SK-N-SH (cell line): ENCODE measurements at regions not wholly inside any gene's neighbourhood (a gene's known extent, or its start where the extent isn't known, plus 50 kb on each side); places are given as distances from the start of the nearest gene placed in this dataset.

Experiments
- CTCF ChIA-PET: fragments of 300-600, 350-600 bp; formaldehyde crosslinking; extraction: SDS; loops from one replicate; lab custom pipeline; 2021; lab: Yijun Ruan, JAX
- POLR2A ChIA-PET: fragments of 350-600 bp; sonication (Branson Sonifier 250); formaldehyde crosslinking; extraction: SDS; loops from one replicate; lab custom pipeline; 2020; ENCODE audit warnings: antibody characterized with exemption, inconsistent platforms; lab: Yijun Ruan, JAX
- DNase-seq: peaks from one replicate; pipeline ENCODE4 v3.0.0; 2012
- H2AFZ ChIP-seq: fragments of 200-600 bp; sonication (generic); 2 replicates; pipeline ENCODE4 v1.8.1; 2016; ENCODE audit warnings: antibody characterized with exemption, mild to moderate bottlenecking, low read depth
- H3F3A ChIP-seq: fragments of 200-600 bp; sonication (generic); replicated peaks from 2 replicates; pipeline ENCODE3; 2016; ENCODE audit warnings: antibody characterized with exemption, mild to moderate bottlenecking; ENCODE audit not compliant: insufficient read depth
- H3K27ac ChIP-seq, 2 experiments: fragments of 200-500 bp in 1 of 2; fragments of 200-600 bp in 1 of 2; sonication (Bioruptor generic) in 1 of 2; sonication (generic), shearing (Covaris generic) in 1 of 2; 2 replicates each; pipeline versions ENCODE4 v1.5.1 to v1.6.1; 2014 to 2016; ENCODE audit warnings: low read depth in 2 of 2, inconsistent platforms in 1 of 2, low read length in 1 of 2, mild to moderate bottlenecking in 1 of 2, mixed read lengths in 1 of 2
- H3K27me3 ChIP-seq: fragments of 200-600 bp; sonication (generic), shearing (Covaris generic); 2 replicates; pipeline ENCODE4 v1.6.1; 2016; ENCODE audit warnings: mixed run types; ENCODE audit not compliant: insufficient read depth
- H3K36me3 ChIP-seq, 2 experiments: fragments of 200-500 bp in 1 of 2; fragments of 200-600 bp in 1 of 2; sonication (Bioruptor generic) in 1 of 2; sonication (generic) in 1 of 2; replicated peaks in 1 of 2; 2 replicates each; pipeline versions ENCODE3 to v1.5.1; 2014 to 2016; ENCODE audit warnings: low read length in 1 of 2, mild to moderate bottlenecking in 1 of 2; ENCODE audit not compliant: insufficient read depth in 2 of 2, control insufficient read depth in 1 of 2
- H3K4me1 ChIP-seq, 2 experiments: fragments of 200-500 bp in 1 of 2; fragments of 200-600 bp in 1 of 2; sonication (Bioruptor generic) in 1 of 2; sonication (generic), shearing (Covaris generic) in 1 of 2; 2 replicates each; pipeline versions ENCODE4 v1.5.1 to v1.6.1; 2014 to 2016; ENCODE audit warnings: low read depth in 1 of 2, low read length in 1 of 2, mixed run types in 1 of 2; ENCODE audit not compliant: insufficient read depth in 2 of 2, control insufficient read depth in 1 of 2
- H3K4me2 ChIP-seq: fragments of 200-600 bp; sonication (generic), shearing (Covaris generic); 2 replicates; pipeline ENCODE4 v1.6.1; 2017; ENCODE audit warnings: mixed run types
- H3K4me3 ChIP-seq, 2 experiments: fragments of 200-500 bp in 1 of 2; fragments of 200-600 bp in 1 of 2; sonication (Bioruptor generic) in 1 of 2; sonication (generic), shearing (Covaris generic) in 1 of 2; 2 replicates each; pipeline versions ENCODE4 v1.5.1 to v1.8.1; 2014 to 2016; ENCODE audit warnings: low read depth in 2 of 2, inconsistent platforms in 1 of 2, low read length in 1 of 2, mild to moderate bottlenecking in 1 of 2, mixed read lengths in 1 of 2, moderate library complexity in 1 of 2
- H3K79me2 ChIP-seq: fragments of 200-600 bp; sonication (generic); 2 replicates; pipeline ENCODE4 v1.8.1; 2017; ENCODE audit warnings: mild to moderate bottlenecking; ENCODE audit not compliant: insufficient read depth
- H3K9ac ChIP-seq: fragments of 200-600 bp; sonication (generic); 2 replicates; pipeline ENCODE4 v1.6.1; 2017; ENCODE audit warnings: mixed run types
- H3K9me2 ChIP-seq: fragments of 200-600 bp; sonication (generic); 2 replicates; pipeline ENCODE4 v1.6.1; 2017; ENCODE audit warnings: mixed run types
- H3K9me3 ChIP-seq: fragments of 200-600 bp; sonication (generic); 2 replicates; pipeline ENCODE4 v1.6.1; 2017; ENCODE audit warnings: mixed run types, mild to moderate bottlenecking, moderate library complexity
- H4K20me1 ChIP-seq: fragments of 200-600 bp; sonication (generic); 2 replicates; pipeline ENCODE4 v1.6.1; 2017; ENCODE audit warnings: mild to moderate bottlenecking, mixed run types; ENCODE audit not compliant: insufficient read depth
- CHD2 ChIP-seq: fragments of 150-350 bp; IDR thresholded peaks from 2 replicates; pipeline ENCODE4 v1.6.1; 2018; ENCODE audit warnings: low read length; ENCODE audit not compliant: partially characterized antibody
- EP300 ChIP-seq, 2 experiments: IDR thresholded peaks; 2 replicates each; pipeline versions ENCODE4 v1.4.0 to v1.6.1; 2012; ENCODE audit warnings: borderline replicate concordance in 1 of 2, low read depth in 1 of 2, low read length in 1 of 2
- EZH2phosphoT487 ChIP-seq: fragments of 200-600 bp; sonication (generic); IDR thresholded peaks from 2 replicates; pipeline ENCODE4 v1.6.1; 2017; ENCODE audit warnings: low read depth, mixed run types, mild to moderate bottlenecking, antibody characterized with exemption, moderate library complexity, borderline replicate concordance
- FOXJ3 ChIP-seq: sonication (generic); formaldehyde crosslinking; IDR thresholded peaks from 2 replicates; pipeline ENCODE4 v1.5.1; 2020; ENCODE audit warnings: mild to moderate bottlenecking, missing genetic modification reagents
- FOXM1 ChIP-seq: IDR thresholded peaks from 2 replicates; pipeline ENCODE4 v1.4.0; 2012; ENCODE audit warnings: low read depth, mild to moderate bottlenecking
- GABPA ChIP-seq: IDR thresholded peaks from 2 replicates; pipeline ENCODE4 v1.4.0; 2012; ENCODE audit warnings: low read depth, mild to moderate bottlenecking
- GATA2 ChIP-seq: sonication (generic); formaldehyde crosslinking; IDR thresholded peaks from 2 replicates; pipeline ENCODE4 v1.5.0; 2020; ENCODE audit warnings: mild to moderate bottlenecking, missing genetic modification reagents
- JUND ChIP-seq: IDR thresholded peaks from 2 replicates; pipeline ENCODE4 v1.4.0; 2012
- MAX ChIP-seq: IDR thresholded peaks from 2 replicates; pipeline ENCODE4 v1.4.0; 2012; ENCODE audit warnings: low read depth
- MXI1 ChIP-seq: IDR thresholded peaks from 2 replicates; pipeline ENCODE4 v1.6.1; 2012; ENCODE audit warnings: mild to moderate bottlenecking, low read depth, low read length, improper control_type of control experiment
- NFIC ChIP-seq: IDR thresholded peaks from 2 replicates; pipeline ENCODE4 v1.4.0; 2012; ENCODE audit warnings: borderline replicate concordance
- POLR2AphosphoS5 ChIP-seq: IDR thresholded peaks from 2 replicates; pipeline ENCODE4 v1.6.1; 2012; ENCODE audit warnings: low read depth, low read length
- RAD21 ChIP-seq: IDR thresholded peaks from 2 replicates; pipeline ENCODE4 v1.6.1; 2012; ENCODE audit warnings: mild to moderate bottlenecking, low read length
- REST ChIP-seq: IDR thresholded peaks from 2 replicates; pipeline ENCODE4 v1.6.1; 2012; ENCODE audit warnings: mild to moderate bottlenecking, low read depth, low read length, moderate library complexity
- RFX5 ChIP-seq: IDR thresholded peaks from 2 replicates; pipeline ENCODE4 v1.6.1; 2012; ENCODE audit warnings: mild to moderate bottlenecking, improper control_type of control experiment, low read length
- RXRA ChIP-seq: IDR thresholded peaks from 2 replicates; pipeline ENCODE4 v1.4.0; 2012; ENCODE audit warnings: low read depth, mild to moderate bottlenecking, borderline replicate concordance
- USF1 ChIP-seq: IDR thresholded peaks from 2 replicates; pipeline ENCODE4 v1.4.0; 2012; ENCODE audit warnings: low read depth, borderline replicate concordance
- YY1 ChIP-seq: IDR thresholded peaks from 2 replicates; pipeline ENCODE4 v1.4.0; 2012; ENCODE audit warnings: low read depth, mild to moderate bottlenecking
- ZBTB33 ChIP-seq: IDR thresholded peaks from 2 replicates; pipeline ENCODE4 v1.4.0; 2012; ENCODE audit warnings: low read depth, borderline replicate concordance
- WGBS: methylation state at CpG from one replicate; pipeline ENCODE4 v1.1.6; 2017; ENCODE audit warnings: low lambda C conversion rate; 5-methylcytosine and 5-hydroxymethylcytosine counted together

GRCh38 chr13:50629497-50629896 lies 214.0 kb downstream of the DLEU7 start:
- POLR2A ChIA-PET: no interaction called here
- H3K9ac ChIP-seq: no peak overlapping the region
- no peaks in the 10 kb centered on the region; a peak in 1 of 4 replicates for H3K4me1 ChIP-seq
- no peaks in the 10 kb centered on the region for H3K27me3 ChIP-seq
- H3K36me3 ChIP-seq: no peaks in the 10 kb centered on the region
- no peak for DNase-seq
- TF ChIP-seq EP300 (IDR thresholded peaks at IDR 0.05; ENCODE audit: borderline replicate concordance in 1 of 2, low read depth in 1 of 2, low read length in 1 of 2) (no peak), YY1 (no peak), POLR2AphosphoS5 (no peak), JUND (no peak), MAX (no peak), GATA2 (CRISPR knock-in tag) (no peak), RFX5 (no peak), EZH2phosphoT487 (no peak), CHD2 (no peak), RAD21 (no peak), FOXJ3 (CRISPR knock-in tag) (no peak), NFIC (no peak), REST (no peak), GABPA (no peak), ZBTB33 (no peak), MXI1 (no peak), FOXM1 (no peak), USF1 (no peak), RXRA (no peak)
- no peak overlapping the region for H3K4me3 ChIP-seq
- no peaks in the 10 kb centered on the region for H3K79me2 ChIP-seq
- no peak overlapping the region for H3K27ac ChIP-seq
- no peaks in the 10 kb centered on the region for H3K9me2 ChIP-seq
- CTCF ChIA-PET: no interaction called here
- 93% methylated on average over 3 of the region's 3 CpGs for WGBS
- H4K20me1 ChIP-seq: no peaks in the 10 kb centered on the region
- H3K4me2 ChIP-seq: no peak overlapping the region
- H3K9me3 ChIP-seq: no peaks in the 10 kb centered on the region
- no peaks in the 10 kb centered on the region for H3F3A ChIP-seq
- no peak overlapping the region for H2AFZ ChIP-seq
